ENCODE measurements at regions not wholly inside any gene's neighbourhood (a gene's known extent, or its start where the extent isn't known, plus 50 kb on each side); places are given as distances from the start of the nearest gene placed in this dataset.

DNA sequence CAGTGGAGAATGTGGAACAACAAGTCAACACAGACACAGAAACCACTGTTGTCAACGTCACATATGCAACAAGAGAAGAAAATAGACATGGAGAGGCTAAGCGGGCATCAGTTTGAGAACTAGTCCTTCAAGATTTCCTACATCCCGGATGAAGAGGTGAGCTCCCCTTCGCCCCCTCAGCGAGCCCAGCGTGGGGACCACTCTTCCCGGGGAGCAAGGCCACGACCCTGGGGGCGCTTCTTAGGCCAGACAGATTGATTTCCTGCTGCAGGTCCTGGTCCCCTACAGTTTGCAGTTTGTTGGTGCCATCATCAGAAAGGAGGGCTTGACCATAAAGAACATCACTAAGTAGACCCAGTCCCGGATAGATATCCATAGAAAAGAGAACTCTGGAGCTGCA is 113.0 kb downstream of the NBPF12 start:
- TF ChIP-seq, protein P1, sequence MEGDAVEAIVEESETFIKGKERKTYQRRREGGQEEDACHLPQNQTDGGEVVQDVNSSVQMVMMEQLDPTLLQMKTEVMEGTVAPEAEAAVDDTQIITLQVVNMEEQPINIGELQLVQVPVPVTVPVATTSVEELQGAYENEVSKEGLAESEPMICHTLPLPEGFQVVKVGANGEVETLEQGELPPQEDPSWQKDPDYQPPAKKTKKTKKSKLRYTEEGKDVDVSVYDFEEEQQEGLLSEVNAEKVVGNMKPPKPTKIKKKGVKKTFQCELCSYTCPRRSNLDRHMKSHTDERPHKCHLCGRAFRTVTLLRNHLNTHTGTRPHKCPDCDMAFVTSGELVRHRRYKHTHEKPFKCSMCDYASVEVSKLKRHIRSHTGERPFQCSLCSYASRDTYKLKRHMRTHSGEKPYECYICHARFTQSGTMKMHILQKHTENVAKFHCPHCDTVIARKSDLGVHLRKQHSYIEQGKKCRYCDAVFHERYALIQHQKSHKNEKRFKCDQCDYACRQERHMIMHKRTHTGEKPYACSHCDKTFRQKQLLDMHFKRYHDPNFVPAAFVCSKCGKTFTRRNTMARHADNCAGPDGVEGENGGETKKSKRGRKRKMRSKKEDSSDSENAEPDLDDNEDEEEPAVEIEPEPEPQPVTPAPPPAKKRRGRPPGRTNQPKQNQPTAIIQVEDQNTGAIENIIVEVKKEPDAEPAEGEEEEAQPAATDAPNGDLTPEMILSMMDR (IDR thresholded peaks at IDR 0.05; ENCODE audit: low read depth, low read length, missing input control): no peak
- TF ChIP-seq NR2F2 (IDR thresholded peaks at IDR 0.05): no peak
- no peak for TF ChIP-seq GABPA (IDR thresholded peaks at IDR 0.05 in 1 of 2, conservative IDR thresholded peaks at IDR 0.05 in 1 of 2)
- TF ChIP-seq SP1 (IDR thresholded peaks at IDR 0.05): no peak
- no peak for TF ChIP-seq RXRA (IDR thresholded peaks at IDR 0.05)
- no peak for TF ChIP-seq FOXA1 (IDR thresholded peaks at IDR 0.05)
- TF ChIP-seq HNF4A (conservative IDR thresholded peaks at IDR 0.05): no peak
- TF ChIP-seq TAF1 (conservative IDR thresholded peaks at IDR 0.05): no peak
- TF ChIP-seq, protein P2, sequence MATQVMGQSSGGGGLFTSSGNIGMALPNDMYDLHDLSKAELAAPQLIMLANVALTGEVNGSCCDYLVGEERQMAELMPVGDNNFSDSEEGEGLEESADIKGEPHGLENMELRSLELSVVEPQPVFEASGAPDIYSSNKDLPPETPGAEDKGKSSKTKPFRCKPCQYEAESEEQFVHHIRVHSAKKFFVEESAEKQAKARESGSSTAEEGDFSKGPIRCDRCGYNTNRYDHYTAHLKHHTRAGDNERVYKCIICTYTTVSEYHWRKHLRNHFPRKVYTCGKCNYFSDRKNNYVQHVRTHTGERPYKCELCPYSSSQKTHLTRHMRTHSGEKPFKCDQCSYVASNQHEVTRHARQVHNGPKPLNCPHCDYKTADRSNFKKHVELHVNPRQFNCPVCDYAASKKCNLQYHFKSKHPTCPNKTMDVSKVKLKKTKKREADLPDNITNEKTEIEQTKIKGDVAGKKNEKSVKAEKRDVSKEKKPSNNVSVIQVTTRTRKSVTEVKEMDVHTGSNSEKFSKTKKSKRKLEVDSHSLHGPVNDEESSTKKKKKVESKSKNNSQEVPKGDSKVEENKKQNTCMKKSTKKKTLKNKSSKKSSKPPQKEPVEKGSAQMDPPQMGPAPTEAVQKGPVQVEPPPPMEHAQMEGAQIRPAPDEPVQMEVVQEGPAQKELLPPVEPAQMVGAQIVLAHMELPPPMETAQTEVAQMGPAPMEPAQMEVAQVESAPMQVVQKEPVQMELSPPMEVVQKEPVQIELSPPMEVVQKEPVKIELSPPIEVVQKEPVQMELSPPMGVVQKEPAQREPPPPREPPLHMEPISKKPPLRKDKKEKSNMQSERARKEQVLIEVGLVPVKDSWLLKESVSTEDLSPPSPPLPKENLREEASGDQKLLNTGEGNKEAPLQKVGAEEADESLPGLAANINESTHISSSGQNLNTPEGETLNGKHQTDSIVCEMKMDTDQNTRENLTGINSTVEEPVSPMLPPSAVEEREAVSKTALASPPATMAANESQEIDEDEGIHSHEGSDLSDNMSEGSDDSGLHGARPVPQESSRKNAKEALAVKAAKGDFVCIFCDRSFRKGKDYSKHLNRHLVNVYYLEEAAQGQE (IDR thresholded peaks at IDR 0.05): no peak
- TF ChIP-seq, protein P3, sequence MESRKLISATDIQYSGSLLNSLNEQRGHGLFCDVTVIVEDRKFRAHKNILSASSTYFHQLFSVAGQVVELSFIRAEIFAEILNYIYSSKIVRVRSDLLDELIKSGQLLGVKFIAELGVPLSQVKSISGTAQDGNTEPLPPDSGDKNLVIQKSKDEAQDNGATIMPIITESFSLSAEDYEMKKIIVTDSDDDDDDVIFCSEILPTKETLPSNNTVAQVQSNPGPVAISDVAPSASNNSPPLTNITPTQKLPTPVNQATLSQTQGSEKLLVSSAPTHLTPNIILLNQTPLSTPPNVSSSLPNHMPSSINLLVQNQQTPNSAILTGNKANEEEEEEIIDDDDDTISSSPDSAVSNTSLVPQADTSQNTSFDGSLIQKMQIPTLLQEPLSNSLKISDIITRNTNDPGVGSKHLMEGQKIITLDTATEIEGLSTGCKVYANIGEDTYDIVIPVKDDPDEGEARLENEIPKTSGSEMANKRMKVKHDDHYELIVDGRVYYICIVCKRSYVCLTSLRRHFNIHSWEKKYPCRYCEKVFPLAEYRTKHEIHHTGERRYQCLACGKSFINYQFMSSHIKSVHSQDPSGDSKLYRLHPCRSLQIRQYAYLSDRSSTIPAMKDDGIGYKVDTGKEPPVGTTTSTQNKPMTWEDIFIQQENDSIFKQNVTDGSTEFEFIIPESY (IDR thresholded peaks at IDR 0.05): no peak
- no peak for TF ChIP-seq RAD21 (IDR thresholded peaks at IDR 0.05)
